ENCODE measurements at regions not wholly inside any gene's neighbourhood (a gene's known extent, or its start where the extent isn't known, plus 50 kb on each side); places are given as distances from the start of the nearest gene placed in this dataset.

DNA sequence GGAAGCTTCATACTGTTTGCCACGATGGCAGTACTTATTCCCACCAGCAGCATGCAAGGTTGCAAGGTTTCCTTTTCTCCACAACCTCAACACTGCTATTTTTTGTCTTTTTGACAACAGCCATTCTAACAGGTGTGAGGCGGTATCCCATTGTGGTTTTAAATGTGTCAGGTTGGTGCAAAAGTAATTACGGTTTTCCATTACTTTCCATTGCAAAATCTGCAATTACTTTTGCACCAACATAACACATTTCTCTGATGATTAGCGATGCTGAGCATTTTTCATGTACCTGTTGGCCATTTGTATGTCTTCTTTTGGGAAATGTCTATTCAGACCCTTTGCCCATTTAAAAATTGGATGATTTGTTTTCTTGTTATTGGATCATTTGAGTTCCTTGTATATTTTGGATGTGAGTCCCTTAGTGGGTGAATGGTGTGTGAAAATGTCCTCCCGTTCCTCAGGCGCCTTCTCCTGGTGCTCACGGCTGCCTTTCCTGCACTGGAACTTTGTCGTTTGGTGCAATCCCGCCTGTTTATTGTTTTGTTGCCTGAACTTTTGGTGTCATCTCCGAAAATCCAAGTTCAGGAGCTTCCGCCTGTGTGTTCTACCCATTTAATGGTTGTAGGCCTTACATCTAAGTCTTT is 213.6 kb downstream of the KIF26A start:
- Histone ChIP-seq H3K9me2 (ENCODE audit: insufficient read depth) (no peaks in the 10 kb centered on the region), H3K27me3 (ENCODE audit: insufficient read depth, low read depth) (peaks cover 88% of the 10 kb centered on the region), H2AFZ (no peak overlapping the region), H3K4me3 (no peak overlapping the region), H3K36me3 (ENCODE audit: low read depth) (no peaks in the 10 kb centered on the region), H3K9me3 (ENCODE audit: insufficient read depth, low read depth) (no peaks in the 10 kb centered on the region), H3K79me2 (ENCODE audit: low read depth) (no peaks in the 10 kb centered on the region), H3K27ac (no peak overlapping the region), H4K20me1 (ENCODE audit: insufficient read depth) (0 out of 2 replicates have a peak, but pooled peaks cover 5% of the 10 kb centered on the region), H3K4me2 (no peak overlapping the region), H3F3A (ENCODE audit: insufficient read depth, low read depth) (no peaks in the 10 kb centered on the region), H3K4me1 (replicated peaks; ENCODE audit: insufficient read depth) (no peaks in the 10 kb centered on the region)
- DNase-seq: no peak
- no TSS peak for BruUV-seq (replicated peaks)
- TF ChIP-seq, protein P1, sequence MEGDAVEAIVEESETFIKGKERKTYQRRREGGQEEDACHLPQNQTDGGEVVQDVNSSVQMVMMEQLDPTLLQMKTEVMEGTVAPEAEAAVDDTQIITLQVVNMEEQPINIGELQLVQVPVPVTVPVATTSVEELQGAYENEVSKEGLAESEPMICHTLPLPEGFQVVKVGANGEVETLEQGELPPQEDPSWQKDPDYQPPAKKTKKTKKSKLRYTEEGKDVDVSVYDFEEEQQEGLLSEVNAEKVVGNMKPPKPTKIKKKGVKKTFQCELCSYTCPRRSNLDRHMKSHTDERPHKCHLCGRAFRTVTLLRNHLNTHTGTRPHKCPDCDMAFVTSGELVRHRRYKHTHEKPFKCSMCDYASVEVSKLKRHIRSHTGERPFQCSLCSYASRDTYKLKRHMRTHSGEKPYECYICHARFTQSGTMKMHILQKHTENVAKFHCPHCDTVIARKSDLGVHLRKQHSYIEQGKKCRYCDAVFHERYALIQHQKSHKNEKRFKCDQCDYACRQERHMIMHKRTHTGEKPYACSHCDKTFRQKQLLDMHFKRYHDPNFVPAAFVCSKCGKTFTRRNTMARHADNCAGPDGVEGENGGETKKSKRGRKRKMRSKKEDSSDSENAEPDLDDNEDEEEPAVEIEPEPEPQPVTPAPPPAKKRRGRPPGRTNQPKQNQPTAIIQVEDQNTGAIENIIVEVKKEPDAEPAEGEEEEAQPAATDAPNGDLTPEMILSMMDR (conservative IDR thresholded peaks at IDR 0.05): no peak
- POLR2A ChIA-PET (ENCODE audit: unreplicated experiment): no interaction called here
- CTCF ChIA-PET: no interaction called here
- intact Hi-C loops (cut with micrococcal nuclease; ENCODE audit: unreplicated experiment): no loop called here

DNA sequence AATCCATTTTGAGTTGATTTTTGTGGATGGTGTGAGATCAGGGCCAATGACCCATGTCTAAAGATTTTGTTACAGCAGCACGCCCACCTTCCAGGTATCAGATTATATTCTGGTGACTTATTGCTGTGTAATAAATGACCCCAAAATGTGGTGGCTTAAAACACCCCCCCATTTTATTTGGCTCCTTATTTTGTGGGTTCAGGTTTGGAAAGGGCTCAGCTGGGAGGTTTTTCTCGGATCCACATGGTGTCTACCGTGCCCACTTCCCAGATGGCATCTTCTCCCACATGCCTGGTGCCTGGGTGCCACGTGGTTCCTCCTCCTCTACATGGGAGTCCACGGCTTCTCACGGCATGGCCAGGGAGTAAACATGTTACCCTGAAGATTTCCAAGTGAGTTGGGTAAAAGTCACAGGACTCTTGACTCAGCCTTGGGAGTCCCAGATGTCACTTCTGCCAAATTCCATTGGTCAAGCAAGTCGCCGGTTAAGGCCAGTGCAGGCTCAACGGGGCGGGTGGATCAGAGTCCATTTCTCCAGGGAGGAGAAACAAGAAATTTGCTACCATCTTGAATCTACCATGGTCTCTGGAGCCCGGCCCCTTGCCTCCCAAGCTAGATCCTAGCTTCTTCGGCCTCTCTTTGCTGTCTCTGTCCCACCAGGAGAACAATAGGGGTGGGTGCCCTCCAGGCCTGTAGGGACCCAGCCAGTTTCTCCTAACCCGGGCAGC is 214.3 kb downstream of the KIF26A start:
- no peak overlapping the region for H3K27ac ChIP-seq
- no peak for DNase-seq
- CTCF ChIA-PET: no interaction called here
- no peak overlapping the region for H3K4me3 ChIP-seq
- BruUV-seq (replicated peaks): no TSS peak
- intact Hi-C loops (cut with micrococcal nuclease; ENCODE audit: unreplicated experiment): no loop called here
- peaks cover 88% of the 10 kb centered on the region for H3K27me3 ChIP-seq (ENCODE audit: insufficient read depth, low read depth)
- no peaks in the 10 kb centered on the region for H3K79me2 ChIP-seq (ENCODE audit: low read depth)
- no peak for TF ChIP-seq EZH2 (IDR thresholded peaks at IDR 0.05; ENCODE audit: low read depth)
- TF ChIP-seq, protein P1 (conservative IDR thresholded peaks at IDR 0.05): no peak
- POLR2A ChIA-PET (ENCODE audit: unreplicated experiment): no interaction called here
- H2AFZ ChIP-seq: no peak overlapping the region
- H3K4me2 ChIP-seq: no peak overlapping the region
- no peaks in the 10 kb centered on the region for H3K9me3 ChIP-seq (ENCODE audit: insufficient read depth, low read depth)
- no peaks in the 10 kb centered on the region for H3K4me1 ChIP-seq (replicated peaks; ENCODE audit: insufficient read depth)
- 0 out of 2 replicates have a peak, but pooled peaks cover 5% of the 10 kb centered on the region for H4K20me1 ChIP-seq (ENCODE audit: insufficient read depth)
- H3F3A ChIP-seq (ENCODE audit: insufficient read depth, low read depth): no peaks in the 10 kb centered on the region
- H3K36me3 ChIP-seq (ENCODE audit: low read depth): no peaks in the 10 kb centered on the region
- H3K9me2 ChIP-seq (ENCODE audit: insufficient read depth): no peaks in the 10 kb centered on the region

DNA sequence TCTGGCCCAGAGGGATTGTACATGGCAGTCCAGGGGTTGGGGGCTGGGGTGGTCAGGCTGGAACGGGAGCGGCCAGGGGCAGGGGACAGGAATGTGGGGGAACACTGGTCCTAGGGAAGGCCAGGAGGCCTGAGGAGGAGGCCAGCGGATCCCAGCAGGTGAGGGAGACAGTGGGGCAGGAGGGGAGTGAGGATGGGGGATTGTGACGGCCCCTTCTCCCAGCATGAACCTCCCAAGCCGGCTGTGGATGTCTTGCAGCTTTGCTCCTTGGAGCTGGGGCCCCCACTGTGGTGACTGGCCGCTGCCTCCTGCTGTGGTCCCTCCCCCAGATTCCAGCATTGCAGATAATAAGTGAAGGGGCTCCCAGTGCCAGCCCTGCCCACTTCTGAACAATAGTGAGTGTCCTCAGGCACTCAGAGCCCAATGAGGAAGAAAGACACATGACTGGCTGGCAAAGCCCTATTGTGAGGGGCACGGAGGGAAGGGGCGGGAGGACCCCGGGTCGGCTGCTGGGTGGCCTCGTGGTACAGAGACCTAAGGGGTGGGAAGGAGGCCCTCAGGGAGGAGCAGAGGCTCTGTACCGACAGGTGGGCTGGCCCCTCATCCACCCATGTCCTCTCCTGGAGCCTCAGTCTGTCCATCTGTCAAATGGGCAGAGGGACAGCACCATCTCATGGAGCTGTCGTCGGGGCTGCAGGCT is 215.0 kb downstream of the KIF26A start:
- no peak for TF ChIP-seq EZH2 (IDR thresholded peaks at IDR 0.05; ENCODE audit: low read depth)
- TF ChIP-seq, protein P1 (conservative IDR thresholded peaks at IDR 0.05): no peak
- no peak overlapping the region for H3K4me3 ChIP-seq
- H3K4me1 ChIP-seq (replicated peaks; ENCODE audit: insufficient read depth): no peaks in the 10 kb centered on the region
- ChIA-PET POLR2A (ENCODE audit: unreplicated experiment) (no interaction called here), CTCF (no interaction called here)
- no peaks in the 10 kb centered on the region for H3K9me2 ChIP-seq (ENCODE audit: insufficient read depth)
- no peaks in the 10 kb centered on the region for H3K79me2 ChIP-seq (ENCODE audit: low read depth)
- no peaks in the 10 kb centered on the region for H3K36me3 ChIP-seq (ENCODE audit: low read depth)
- BruUV-seq (replicated peaks): no TSS peak
- H3K27ac ChIP-seq: no peak overlapping the region
- intact Hi-C loops (cut with micrococcal nuclease; ENCODE audit: unreplicated experiment): no loop called here
- 0 out of 2 replicates have a peak, but pooled peaks cover 5% of the 10 kb centered on the region for H4K20me1 ChIP-seq (ENCODE audit: insufficient read depth)
- no peak overlapping the region for H2AFZ ChIP-seq
- no peaks in the 10 kb centered on the region for H3K9me3 ChIP-seq (ENCODE audit: insufficient read depth, low read depth)
- no peak for DNase-seq
- no peaks in the 10 kb centered on the region for H3F3A ChIP-seq (ENCODE audit: insufficient read depth, low read depth)
- peaks cover 88% of the 10 kb centered on the region for H3K27me3 ChIP-seq (ENCODE audit: insufficient read depth, low read depth)
- no peak overlapping the region for H3K4me2 ChIP-seq
